ENCODE measurements at regions not wholly inside any gene's neighbourhood (a gene's known extent, or its start where the extent isn't known, plus 50 kb on each side); places are given as distances from the start of the nearest gene placed in this dataset.

- Histone ChIP-seq H3K4me1 (ENCODE audit: control insufficient read depth in 1 of 2, insufficient read depth in 2 of 2, low read length in 2 of 2) (no peaks in the 10 kb centered on the region), H3K9me3 (ENCODE audit: control insufficient read depth in 1 of 2, insufficient read depth in 1 of 2, low read depth in 1 of 2, low read length in 2 of 2) (no peaks in the 10 kb centered on the region), H2AFZ (ENCODE audit: low read depth, low read length, poor library complexity, severe bottlenecking) (no peak overlapping the region), H3K36me3 (ENCODE audit: control insufficient read depth in 1 of 2, insufficient read depth in 2 of 2, low read length in 2 of 2) (no peaks in the 10 kb centered on the region), H3K79me2 (ENCODE audit: insufficient read depth, low read length) (no peaks in the 10 kb centered on the region), H3K27me3 (ENCODE audit: insufficient read depth, low read length) (peaks cover 19% of the 10 kb centered on the region; the same call in 1 of the 2 replicates), H3K27ac (ENCODE audit: low read depth, low read length) (no peak overlapping the region), H3K9ac (ENCODE audit: low read length) (no peak overlapping the region), H3K4me3 (replicated peaks in 1 of 2; ENCODE audit: low read depth in 1 of 2, low read length in 2 of 2) (no peak overlapping the region), H4K20me1 (ENCODE audit: insufficient read depth) (no peaks in the 10 kb centered on the region), H3K9me2 (ENCODE audit: insufficient read depth) (no peaks in the 10 kb centered on the region), H3K4me2 (ENCODE audit: low read length) (no peak overlapping the region)
- DNase-seq (ENCODE audit: low read depth, low spot score) (no peak), ATAC-seq (no peak)
- no peak for TF ChIP-seq RAD21 (IDR thresholded peaks at IDR 0.05; ENCODE audit: low read depth)
- no peak for TF ChIP-seq REST (IDR thresholded peaks at IDR 0.05; ENCODE audit: low read depth)
- TF ChIP-seq POLR2A (IDR thresholded peaks at IDR 0.05; ENCODE audit: borderline replicate concordance, extremely low read depth, insufficient read depth, insufficient read length) = no peak
- no peak for TF ChIP-seq YY1 (IDR thresholded peaks at IDR 0.05; ENCODE audit: extremely low read depth, insufficient replicate concordance, low read depth, low read length)
- no peak for TF ChIP-seq EZH2 (IDR thresholded peaks at IDR 0.05)
- TF ChIP-seq FOSL1 (IDR thresholded peaks at IDR 0.05; ENCODE audit: low read depth) = no peak
- TF ChIP-seq CBX3 (IDR thresholded peaks at IDR 0.05; ENCODE audit: low read depth) = no peak
- no peak for TF ChIP-seq SRF (IDR thresholded peaks at IDR 0.05; ENCODE audit: low read depth)
- TF ChIP-seq EZH2phosphoT487 (IDR thresholded peaks at IDR 0.05; ENCODE audit: borderline replicate concordance) = no peak
- TF ChIP-seq, protein P1, sequence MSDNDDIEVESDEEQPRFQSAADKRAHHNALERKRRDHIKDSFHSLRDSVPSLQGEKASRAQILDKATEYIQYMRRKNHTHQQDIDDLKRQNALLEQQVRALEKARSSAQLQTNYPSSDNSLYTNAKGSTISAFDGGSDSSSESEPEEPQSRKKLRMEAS (IDR thresholded peaks at IDR 0.05) = no peak
- no peak for TF ChIP-seq TCF7L2 (IDR thresholded peaks at IDR 0.05; ENCODE audit: borderline replicate concordance, extremely low read depth, insufficient read depth, insufficient read length)
- no peak for TF ChIP-seq SIN3A (IDR thresholded peaks at IDR 0.05; ENCODE audit: low read depth)
- no peak for TF ChIP-seq SP1 (IDR thresholded peaks at IDR 0.05; ENCODE audit: low read depth)
- TF ChIP-seq ELF1 (IDR thresholded peaks at IDR 0.05; ENCODE audit: borderline replicate concordance, low read depth) = no peak
- no peak for TF ChIP-seq CTCF (IDR thresholded peaks at IDR 0.05 in 2 of 3, conservative IDR thresholded peaks at IDR 0.05 in 1 of 3; ENCODE audit: borderline replicate concordance in 1 of 3, insufficient read depth in 1 of 3, low read depth in 2 of 3, low read length in 2 of 3)
- TF ChIP-seq POLR2AphosphoS5 (IDR thresholded peaks at IDR 0.05; ENCODE audit: low read depth, low read length) = no peak
- TF ChIP-seq ZFX (IDR thresholded peaks at IDR 0.05) = no peak
- TF ChIP-seq, protein P2, sequence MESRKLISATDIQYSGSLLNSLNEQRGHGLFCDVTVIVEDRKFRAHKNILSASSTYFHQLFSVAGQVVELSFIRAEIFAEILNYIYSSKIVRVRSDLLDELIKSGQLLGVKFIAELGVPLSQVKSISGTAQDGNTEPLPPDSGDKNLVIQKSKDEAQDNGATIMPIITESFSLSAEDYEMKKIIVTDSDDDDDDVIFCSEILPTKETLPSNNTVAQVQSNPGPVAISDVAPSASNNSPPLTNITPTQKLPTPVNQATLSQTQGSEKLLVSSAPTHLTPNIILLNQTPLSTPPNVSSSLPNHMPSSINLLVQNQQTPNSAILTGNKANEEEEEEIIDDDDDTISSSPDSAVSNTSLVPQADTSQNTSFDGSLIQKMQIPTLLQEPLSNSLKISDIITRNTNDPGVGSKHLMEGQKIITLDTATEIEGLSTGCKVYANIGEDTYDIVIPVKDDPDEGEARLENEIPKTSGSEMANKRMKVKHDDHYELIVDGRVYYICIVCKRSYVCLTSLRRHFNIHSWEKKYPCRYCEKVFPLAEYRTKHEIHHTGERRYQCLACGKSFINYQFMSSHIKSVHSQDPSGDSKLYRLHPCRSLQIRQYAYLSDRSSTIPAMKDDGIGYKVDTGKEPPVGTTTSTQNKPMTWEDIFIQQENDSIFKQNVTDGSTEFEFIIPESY (IDR thresholded peaks at IDR 0.05; ENCODE audit: extremely low read depth, insufficient replicate concordance, low read length) = no peak
- TF ChIP-seq ZNF274 (IDR thresholded peaks at IDR 0.05; ENCODE audit: low read depth, low read length) = no peak
- ChIA-PET CTCF (no interaction called here), RAD21 (ENCODE audit: low non-redundant PET in 1 of 2, low total read pairs in 2 of 2, uncharacterized antibody in 2 of 2, unreplicated experiment in 2 of 2) (no interaction called here), POLR2A (no interaction called here)
- no TSS peak for BruUV-seq (replicated peaks)
- intact Hi-C loops (cut with micrococcal nuclease) = no loop called here
These were observed 372.1 kb upstream of the MYT1L start for GRCh38 chr2:2703172-2703571.

Data from HCT116 (cell line).